HEK293 (cell line): ENCODE measurements at regions not wholly inside any gene's neighbourhood (a gene's known extent, or its start where the extent isn't known, plus 50 kb on each side); places are given as distances from the start of the nearest gene placed in this dataset.

ENCODE experiments used
- BCL11A ChIP-seq: fragments of 450-650 bp; formaldehyde crosslinking; IDR thresholded peaks from 2 replicates; pipeline ENCODE4 v1.5.1; 2016; ENCODE audit warnings: low read depth, missing biosample characterization, missing genetic modification characterization
- CTCF ChIP-seq: fragments of 450-650 bp; formaldehyde crosslinking; IDR thresholded peaks from 2 replicates; pipeline ENCODE4 v1.5.1; 2016; ENCODE audit warnings: missing biosample characterization, missing genetic modification characterization
- HOXC10 ChIP-seq: sonication (generic); formaldehyde crosslinking; IDR thresholded peaks from 2 replicates; pipeline ENCODE4 v1.8.1; 2023; ENCODE audit warnings: mild to moderate bottlenecking, missing genetic modification reagents
- RBAK ChIP-seq: fragments of 450-650 bp; formaldehyde crosslinking; IDR thresholded peaks from 2 replicates; pipeline ENCODE4 v1.5.1; 2016; ENCODE audit warnings: missing biosample characterization, missing genetic modification characterization
- ZBTB10 ChIP-seq: fragments of 450-650 bp; formaldehyde crosslinking; IDR thresholded peaks from 2 replicates; pipeline ENCODE4 v1.5.1; 2016; ENCODE audit warnings: missing biosample characterization, missing genetic modification characterization
- ZBTB11 ChIP-seq: fragments of 450-650 bp; formaldehyde crosslinking; conservative IDR thresholded peaks from 2 replicates; pipeline ENCODE4 v1.5.1; 2016; ENCODE audit warnings: low read depth, missing biosample characterization, missing genetic modification characterization
- ZBTB49 ChIP-seq: fragments of 450-650 bp; formaldehyde crosslinking; IDR thresholded peaks from 2 replicates; pipeline ENCODE4 v1.5.1; 2016; ENCODE audit warnings: missing biosample characterization, missing genetic modification characterization, low read depth
- ZFHX2 ChIP-seq: fragments of 450-650 bp; formaldehyde crosslinking; conservative IDR thresholded peaks from 2 replicates; pipeline ENCODE4 v1.5.1; 2016; ENCODE audit warnings: missing biosample characterization, missing genetic modification characterization
- ZNF146 ChIP-seq: fragments of 450-650 bp; formaldehyde crosslinking; IDR thresholded peaks from 2 replicates; pipeline ENCODE4 v1.5.1; 2016; ENCODE audit warnings: missing biosample characterization, missing genetic modification characterization
- ZNF274 ChIP-seq, 2 experiments: fragments of 200-500 bp in 1 of 2; fragments of 450-650 bp in 1 of 2; sonication (Bioruptor generic) in 1 of 2; formaldehyde crosslinking in 1 of 2; IDR thresholded peaks; 2 replicates each; pipeline versions ENCODE4 v1.5.1 to v1.6.1; 2014 to 2016; ENCODE audit warnings: borderline replicate concordance in 1 of 2, inconsistent platforms in 1 of 2, low read length in 1 of 2, missing biosample characterization in 1 of 2, missing genetic modification characterization in 1 of 2
- ZNF280C ChIP-seq: fragments of 450-650 bp; formaldehyde crosslinking; IDR thresholded peaks from 2 replicates; pipeline ENCODE4 v1.5.1; 2016; ENCODE audit warnings: missing biosample characterization, missing genetic modification characterization
- ZNF473 ChIP-seq: fragments of 450-650 bp; formaldehyde crosslinking; IDR thresholded peaks from 2 replicates; pipeline ENCODE4 v1.5.1; 2017; ENCODE audit warnings: missing biosample characterization, missing genetic modification characterization
- ZNF792 ChIP-seq: fragments of 450-650 bp; formaldehyde crosslinking; IDR thresholded peaks from 2 replicates; pipeline ENCODE4 v1.5.1; 2016; ENCODE audit warnings: missing biosample characterization, missing genetic modification characterization
- ZSCAN30 ChIP-seq: fragments of 450-650 bp; IDR thresholded peaks from 2 replicates; pipeline ENCODE4 v1.5.1; 2018; ENCODE audit warnings: missing biosample characterization, mild to moderate bottlenecking, missing genetic modification characterization, moderate library complexity

GRCh38 chr1:102100666-102101065 is 103.9 kb upstream of the OLFM3 start:
- TF ChIP-seq CTCF (tag by site-specific recombination) (no peak), ZNF274 (IDR thresholded peaks at IDR 0.05; ENCODE audit: low read length) (no peak), ZNF274 (tag by site-specific recombination; IDR thresholded peaks at IDR 0.05; ENCODE audit: borderline replicate concordance) (no peak), RBAK (tag by site-specific recombination) (no peak), HOXC10 (CRISPR knock-in tag) (no peak), ZBTB10 (tag by site-specific recombination) (no peak), ZBTB49 (tag by site-specific recombination) (no peak), ZNF473 (no peak), ZFHX2 (no peak), ZBTB11 (tag by site-specific recombination) (no peak), ZNF792 (tag by site-specific recombination) (no peak), ZNF280C (tag by site-specific recombination) (no peak), BCL11A (no peak), ZNF146 (no peak), ZSCAN30 (tag by site-specific recombination) (no peak)
